NCI-H2196 (cell line): ENCODE measurements at regions not wholly inside any gene's neighbourhood (a gene's known extent, or its start where the extent isn't known, plus 50 kb on each side); places are given as distances from the start of the nearest gene placed in this dataset.

Experiments used
- DNase-seq: peaks from one replicate; lab custom pipeline; 2025; ENCODE audit not compliant: unreplicated experiment; lab: John Stamatoyannopoulos, UW

- DNase-seq: no peak
Measured at GRCh38 chr4:130266814-130267213, 1170.9 kb downstream of the C4orf33 start.

- no peak for DNase-seq
Measured at GRCh38 chr4:130288576-130288975, 1192.6 kb downstream of the C4orf33 start.

GRCh38 chr4:130293692-130294091 is 1197.7 kb downstream of the C4orf33 start:
- DNase-seq: no peak

GRCh38 chr4:130296448-130296847 is 1200.5 kb downstream of the C4orf33 start:
- no peak for DNase-seq

- no peak for DNase-seq
Measured at GRCh38 chr4:130306566-130306965, 1210.6 kb downstream of the C4orf33 start.

- no peak for DNase-seq
Measured at GRCh38 chr4:130309221-130309620, 1213.3 kb downstream of the C4orf33 start.

- no peak for DNase-seq
Measured at GRCh38 chr4:130322439-130322838, 1226.5 kb downstream of the C4orf33 start.

- no peak for DNase-seq
Measured at GRCh38 chr4:130329036-130329435, 1233.1 kb downstream of the C4orf33 start.

- DNase-seq: no peak
Measured at GRCh38 chr4:130333241-130333759, 1237.3 kb downstream of the C4orf33 start.

- no peak for DNase-seq
Measured at GRCh38 chr4:130335417-130336194, 1239.7 kb downstream of the C4orf33 start.

- DNase-seq: no peak
Measured at GRCh38 chr4:130336585-130337217, 1240.7 kb downstream of the C4orf33 start.

GRCh38 chr4:130338851-130339250 is 1242.9 kb downstream of the C4orf33 start:
- no peak for DNase-seq

GRCh38 chr4:130349745-130350144 is 1253.8 kb downstream of the C4orf33 start:
- DNase-seq: no peak

GRCh38 chr4:130356873-130357272 is 1260.9 kb downstream of the C4orf33 start:
- DNase-seq: no peak

GRCh38 chr4:130359542-130359941 is 1263.6 kb downstream of the C4orf33 start:
- DNase-seq: no peak

GRCh38 chr4:130361616-130362015 is 1265.7 kb downstream of the C4orf33 start:
- DNase-seq: no peak

- DNase-seq: no peak
Measured at GRCh38 chr4:130368668-130369067, 1272.7 kb downstream of the C4orf33 start.

- DNase-seq: no peak
Measured at GRCh38 chr4:130393231-130393630, 1297.3 kb downstream of the C4orf33 start.

- no peak for DNase-seq
Measured at GRCh38 chr4:130393642-130394041, 1297.7 kb downstream of the C4orf33 start.

- DNase-seq: no peak
Measured at GRCh38 chr4:130395871-130396270, 1299.9 kb downstream of the C4orf33 start.

GRCh38 chr4:130403221-130403620 is 1307.3 kb downstream of the C4orf33 start:
- no peak for DNase-seq

- DNase-seq: no peak
Measured at GRCh38 chr4:130416228-130416627, 1320.3 kb downstream of the C4orf33 start.
